ENCODE measurements at regions not wholly inside any gene's neighbourhood (a gene's known extent, or its start where the extent isn't known, plus 50 kb on each side); places are given as distances from the start of the nearest gene placed in this dataset.

DNA sequence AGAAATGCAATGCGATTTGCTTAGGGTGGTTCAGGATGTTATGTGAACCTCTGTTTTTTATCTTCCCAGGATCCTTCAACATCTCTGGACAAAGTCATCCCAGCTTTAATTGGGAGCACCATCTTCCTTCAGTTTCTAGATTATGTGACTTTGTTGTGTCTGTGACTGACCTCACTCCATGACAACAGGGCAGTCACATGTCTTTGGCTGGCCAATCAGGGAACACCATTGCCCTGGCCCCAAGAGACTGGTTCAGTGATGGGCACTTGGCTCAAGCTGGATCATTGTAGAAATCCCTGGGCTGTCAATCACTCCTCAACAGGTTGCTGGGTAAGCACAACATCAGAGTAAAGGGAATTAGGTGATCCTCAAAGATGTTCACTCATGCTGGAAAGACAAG lies 499.7 kb downstream of the XYLT1 start:
- TF ChIP-seq CTCF (IDR thresholded peaks at IDR 0.05) (no peak), JAZF1 (CRISPR knock-in tag; IDR thresholded peaks at IDR 0.05) (no peak), PRDM15 (CRISPR knock-in tag; IDR thresholded peaks at IDR 0.05) (no peak), PRRX2 (CRISPR knock-in tag; IDR thresholded peaks at IDR 0.05) (no peak), ATF2 (CRISPR knock-in tag; IDR thresholded peaks at IDR 0.05; ENCODE audit: borderline replicate concordance, low read depth) (no peak)
- TF ChIP-seq, protein P1, sequence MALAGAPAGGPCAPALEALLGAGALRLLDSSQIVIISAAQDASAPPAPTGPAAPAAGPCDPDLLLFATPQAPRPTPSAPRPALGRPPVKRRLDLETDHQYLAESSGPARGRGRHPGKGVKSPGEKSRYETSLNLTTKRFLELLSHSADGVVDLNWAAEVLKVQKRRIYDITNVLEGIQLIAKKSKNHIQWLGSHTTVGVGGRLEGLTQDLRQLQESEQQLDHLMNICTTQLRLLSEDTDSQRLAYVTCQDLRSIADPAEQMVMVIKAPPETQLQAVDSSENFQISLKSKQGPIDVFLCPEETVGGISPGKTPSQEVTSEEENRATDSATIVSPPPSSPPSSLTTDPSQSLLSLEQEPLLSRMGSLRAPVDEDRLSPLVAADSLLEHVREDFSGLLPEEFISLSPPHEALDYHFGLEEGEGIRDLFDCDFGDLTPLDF (CRISPR knock-in tag; IDR thresholded peaks at IDR 0.05): no peak
- TF ChIP-seq, protein P2, sequence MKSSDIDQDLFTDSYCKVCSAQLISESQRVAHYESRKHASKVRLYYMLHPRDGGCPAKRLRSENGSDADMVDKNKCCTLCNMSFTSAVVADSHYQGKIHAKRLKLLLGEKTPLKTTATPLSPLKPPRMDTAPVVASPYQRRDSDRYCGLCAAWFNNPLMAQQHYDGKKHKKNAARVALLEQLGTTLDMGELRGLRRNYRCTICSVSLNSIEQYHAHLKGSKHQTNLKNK (CRISPR knock-in tag; IDR thresholded peaks at IDR 0.05): no peak

Measured in WTC11 (cell line).